WTC11 (cell line): ENCODE measurements at regions not wholly inside any gene's neighbourhood (a gene's known extent, or its start where the extent isn't known, plus 50 kb on each side); places are given as distances from the start of the nearest gene placed in this dataset.

ENCODE experiments used
- ATAC-seq: fragments of 200-7000 bp; cut with Tn5 transposase; 2 replicates; pipeline ENCODE4 v1.10.0; 2021; ENCODE audit warnings: mild to moderate bottlenecking, moderate library complexity
- CTCF ChIA-PET: fragments of 300-600 bp; sonication (Branson Sonifier 250); formaldehyde crosslinking; loops from one replicate; lab custom pipeline; 2021; ENCODE audit warnings: antibody characterized with exemption; lab: Charles Lee
- POLR2A ChIA-PET: fragments of 350-600 bp; sonication (Branson Sonifier 250); formaldehyde crosslinking; loops from one replicate; lab custom pipeline; 2021; ENCODE audit warnings: antibody characterized with exemption; lab: Charles Lee
- DNase-seq: peaks from one replicate; pipeline ENCODE4 v3.0.0; 2021; ENCODE audit warnings: low spot score
- H3K27ac Mint-ChIP-seq: 2 replicates; pipeline ENCODE4 v1.8.0; 2021; ENCODE audit warnings: mixed read lengths
- H3K27me3 Mint-ChIP-seq: 2 replicates; pipeline ENCODE4 v1.8.0; 2021; ENCODE audit warnings: low read depth, mild to moderate bottlenecking, moderate library complexity, mixed read lengths
- H3K36me3 Mint-ChIP-seq: 2 replicates; pipeline ENCODE4 v1.8.0; 2021; ENCODE audit warnings: mixed read lengths
- H3K4me1 Mint-ChIP-seq: 2 replicates; pipeline ENCODE4 v1.8.0; 2022; ENCODE audit warnings: mixed read lengths
- H3K4me3 Mint-ChIP-seq: 2 replicates; pipeline ENCODE4 v1.8.0; 2021; ENCODE audit warnings: mild to moderate bottlenecking, moderate library complexity, mixed read lengths
- H3K9me3 Mint-ChIP-seq: 2 replicates; pipeline ENCODE4 v1.8.0; 2021; ENCODE audit warnings: mixed read lengths
- AFF4 ChIP-seq: sonication (generic); formaldehyde crosslinking; IDR thresholded peaks from 2 replicates; pipeline ENCODE4 v1.8.1; 2023; ENCODE audit warnings: mild to moderate bottlenecking, missing genetic modification reagents, borderline replicate concordance
- ATF3 ChIP-seq: sonication (generic); formaldehyde crosslinking; conservative IDR thresholded peaks from 2 replicates; pipeline ENCODE4 v1.8.1; 2022; ENCODE audit warnings: mild to moderate bottlenecking, missing genetic modification reagents
- CBFB ChIP-seq: sonication (generic); formaldehyde crosslinking; IDR thresholded peaks from 2 replicates; pipeline ENCODE4 v1.8.1; 2022; ENCODE audit warnings: mild to moderate bottlenecking, low read depth, missing genetic modification reagents
- ELF4 ChIP-seq: sonication (generic); formaldehyde crosslinking; IDR thresholded peaks from 2 replicates; pipeline ENCODE4 v1.8.1; 2022; ENCODE audit warnings: low read depth, mild to moderate bottlenecking, moderate library complexity, missing genetic modification reagents
- GTF2I ChIP-seq: fragments of 250-450 bp; sonication (Bioruptor Pico); conservative IDR thresholded peaks from 2 replicates; pipeline ENCODE4 v1.4.0; 2021; ENCODE audit warnings: mild to moderate bottlenecking
- HMGXB4 ChIP-seq: sonication (generic); formaldehyde crosslinking; IDR thresholded peaks from 2 replicates; pipeline ENCODE4 v1.8.1; 2023; ENCODE audit warnings: mild to moderate bottlenecking, moderate library complexity, missing genetic modification reagents
- IRF1 ChIP-seq: sonication (generic); formaldehyde crosslinking; IDR thresholded peaks from 2 replicates; pipeline ENCODE4 v1.8.0; 2023; ENCODE audit warnings: missing genetic modification reagents
- MLX ChIP-seq: sonication (generic); formaldehyde crosslinking; IDR thresholded peaks from 2 replicates; pipeline ENCODE4 v1.8.1; 2023; ENCODE audit warnings: mild to moderate bottlenecking, missing genetic modification reagents, moderate library complexity
- MYBL2 ChIP-seq: sonication (generic); formaldehyde crosslinking; IDR thresholded peaks from 2 replicates; pipeline ENCODE4 v1.8.1; 2023; ENCODE audit warnings: mild to moderate bottlenecking, moderate library complexity, missing genetic modification reagents
- TEAD1 ChIP-seq: sonication (generic); formaldehyde crosslinking; IDR thresholded peaks from 2 replicates; pipeline ENCODE4 v1.8.0; 2022; ENCODE audit warnings: mild to moderate bottlenecking, missing genetic modification reagents
- TP53 ChIP-seq: sonication (generic); formaldehyde crosslinking; IDR thresholded peaks from 2 replicates; pipeline ENCODE4 v1.8.1; 2023; ENCODE audit warnings: mild to moderate bottlenecking, missing genetic modification reagents
- ZMAT4 ChIP-seq: fragments of 250-450 bp; sonication (Bioruptor Pico); IDR thresholded peaks from 2 replicates; pipeline ENCODE4 v1.9.0; 2021; ENCODE audit warnings: mild to moderate bottlenecking
- ZNF121 ChIP-seq: sonication (generic); formaldehyde crosslinking; IDR thresholded peaks from 2 replicates; pipeline ENCODE4 v1.8.0; 2023; ENCODE audit warnings: missing genetic modification reagents
- ZNF219 ChIP-seq: sonication (generic); formaldehyde crosslinking; IDR thresholded peaks from 2 replicates; pipeline ENCODE4 v1.8.0; 2023; ENCODE audit warnings: missing genetic modification reagents, mild to moderate bottlenecking, borderline replicate concordance
- ZNF396 ChIP-seq: fragments of 250-450 bp; sonication (Bioruptor Pico); IDR thresholded peaks from 2 replicates; pipeline ENCODE4 v1.8.0; 2021; ENCODE audit warnings: mild to moderate bottlenecking, moderate library complexity, borderline replicate concordance
- ZNF512 ChIP-seq: sonication (generic); formaldehyde crosslinking; IDR thresholded peaks from 2 replicates; pipeline ENCODE4 v1.8.1; 2022; ENCODE audit warnings: missing genetic modification reagents, borderline replicate concordance
- ZNF532 ChIP-seq: fragments of 250-450 bp; sonication (Bioruptor Pico); IDR thresholded peaks from 2 replicates; pipeline ENCODE4 v1.9.0; 2021; ENCODE audit warnings: mild to moderate bottlenecking, borderline replicate concordance

- DNase-seq = no peak
- TF ChIP-seq MYBL2 = no peak
- TF ChIP-seq ZNF121 (CRISPR knock-in tag) = no peak
- TF ChIP-seq AFF4 = no peak
- no peaks in the 10 kb centered on the region for H3K36me3 Mint-ChIP-seq
- no peak overlapping the region for H3K27ac Mint-ChIP-seq
- no peaks in the 10 kb centered on the region for H3K27me3 Mint-ChIP-seq
- no peak overlapping the region for H3K4me3 Mint-ChIP-seq
- peaks cover 10% of the 10 kb centered on the region for H3K4me1 Mint-ChIP-seq
- ChIA-PET CTCF (no interaction called here), POLR2A (no interaction called here)
- no peak for ATAC-seq
- peaks cover 17% of the 10 kb centered on the region for H3K9me3 Mint-ChIP-seq
These were observed 566.1 kb downstream of the TFAP2B start for GRCh38 chr6:51384736-51385135.

GRCh38 chr6:51386347-51386836 is 567.7 kb downstream of the TFAP2B start:
- Mint-ChIP-seq H3K4me3 (no peak overlapping the region), H3K36me3 (no peaks in the 10 kb centered on the region), H3K9me3 (peaks cover 17% of the 10 kb centered on the region), H3K4me1 (peaks cover 10% of the 10 kb centered on the region), H3K27me3 (no peaks in the 10 kb centered on the region), H3K27ac (no peak overlapping the region)
- POLR2A ChIA-PET = no interaction called here
- DNase-seq (no peak), ATAC-seq (no peak)
- TF ChIP-seq ZNF512 (CRISPR knock-in tag) (no peak), ZNF121 (CRISPR knock-in tag) (no peak), TP53 (no peak), CBFB (no peak), ZNF219 (CRISPR knock-in tag) (no peak), ATF3 (CRISPR knock-in tag) (no peak), GTF2I (CRISPR knock-in tag) (no peak)
- CTCF ChIA-PET = no interaction called here

GRCh38 chr6:51387907-51388306 is 569.2 kb downstream of the TFAP2B start:
- H3K27ac Mint-ChIP-seq = no peak overlapping the region
- H3K4me3 Mint-ChIP-seq = no peak overlapping the region
- H3K9me3 Mint-ChIP-seq = peaks cover 17% of the 10 kb centered on the region
- H3K27me3 Mint-ChIP-seq = no peaks in the 10 kb centered on the region
- DNase-seq (no peak), ATAC-seq (no peak)
- H3K36me3 Mint-ChIP-seq = no peaks in the 10 kb centered on the region
- POLR2A ChIA-PET = no interaction called here
- CTCF ChIA-PET = no interaction called here
- H3K4me1 Mint-ChIP-seq = peaks cover 10% of the 10 kb centered on the region
- TF ChIP-seq IRF1 (no peak), ZMAT4 (no peak), MLX (CRISPR knock-in tag) (no peak), ELF4 (CRISPR knock-in tag) (no peak), TEAD1 (CRISPR knock-in tag) (no peak), ZNF532 (CRISPR knock-in tag) (no peak), ZNF396 (no peak), HMGXB4 (CRISPR knock-in tag) (no peak)
